Neural progenitor cell (in vitro differentiated cells): ENCODE measurements at regions not wholly inside any gene's neighbourhood (a gene's known extent, or its start where the extent isn't known, plus 50 kb on each side); places are given as distances from the start of the nearest gene placed in this dataset.

Experiments
- EZH2 ChIP-seq: fragments of 200-600 bp; sonication (generic); IDR thresholded peaks from 2 replicates; pipeline ENCODE4 v1.6.1; 2017; ENCODE audit warnings: antibody characterized with exemption, mild to moderate bottlenecking, moderate library complexity
- EZH2phosphoT487 ChIP-seq: fragments of 200-600 bp; sonication (generic); IDR thresholded peaks from 2 replicates; pipeline ENCODE4 v1.6.1; 2017; ENCODE audit warnings: antibody characterized with exemption
- TF ChIP-seq, protein P1 (sequence below): fragments of 200-600 bp; sonication (generic); IDR thresholded peaks from 2 replicates; pipeline ENCODE4 v1.5.1; 2017; ENCODE audit warnings: antibody characterized with exemption, mild to moderate bottlenecking

DNA sequence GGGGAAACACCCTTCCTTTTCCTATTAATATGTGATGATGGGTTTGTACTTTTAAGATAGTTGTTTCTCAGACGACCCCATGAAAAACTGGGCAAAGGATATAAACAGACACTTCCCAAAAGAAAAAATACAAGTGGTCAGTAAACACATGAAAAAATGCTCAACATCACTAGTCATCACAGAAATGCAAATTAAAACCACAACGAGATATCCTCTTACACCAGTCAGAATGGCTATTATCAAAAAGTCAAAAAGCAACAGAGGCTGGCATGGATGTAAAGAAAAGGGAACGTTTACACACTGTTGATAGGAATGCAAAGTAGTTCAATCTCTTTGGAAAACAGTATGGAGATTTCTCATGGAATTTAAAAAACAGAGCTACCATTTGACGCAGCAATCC lies 111.4 kb upstream of the ZEB1 start:
- TF ChIP-seq, protein P1, sequence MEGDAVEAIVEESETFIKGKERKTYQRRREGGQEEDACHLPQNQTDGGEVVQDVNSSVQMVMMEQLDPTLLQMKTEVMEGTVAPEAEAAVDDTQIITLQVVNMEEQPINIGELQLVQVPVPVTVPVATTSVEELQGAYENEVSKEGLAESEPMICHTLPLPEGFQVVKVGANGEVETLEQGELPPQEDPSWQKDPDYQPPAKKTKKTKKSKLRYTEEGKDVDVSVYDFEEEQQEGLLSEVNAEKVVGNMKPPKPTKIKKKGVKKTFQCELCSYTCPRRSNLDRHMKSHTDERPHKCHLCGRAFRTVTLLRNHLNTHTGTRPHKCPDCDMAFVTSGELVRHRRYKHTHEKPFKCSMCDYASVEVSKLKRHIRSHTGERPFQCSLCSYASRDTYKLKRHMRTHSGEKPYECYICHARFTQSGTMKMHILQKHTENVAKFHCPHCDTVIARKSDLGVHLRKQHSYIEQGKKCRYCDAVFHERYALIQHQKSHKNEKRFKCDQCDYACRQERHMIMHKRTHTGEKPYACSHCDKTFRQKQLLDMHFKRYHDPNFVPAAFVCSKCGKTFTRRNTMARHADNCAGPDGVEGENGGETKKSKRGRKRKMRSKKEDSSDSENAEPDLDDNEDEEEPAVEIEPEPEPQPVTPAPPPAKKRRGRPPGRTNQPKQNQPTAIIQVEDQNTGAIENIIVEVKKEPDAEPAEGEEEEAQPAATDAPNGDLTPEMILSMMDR = no peak
- TF ChIP-seq EZH2phosphoT487 (no peak), EZH2 (no peak)
